Upper lobe of left lung (tissue), 6 donors: ENCODE measurements at regions not wholly inside any gene's neighbourhood (a gene's known extent, or its start where the extent isn't known, plus 50 kb on each side); places are given as distances from the start of the nearest gene placed in this dataset.
A peak's percentile ranks its signal among the peaks of the same experiment; 100 is the strongest.

ENCODE experiments used
- ATAC-seq, 2 donors: fragments of 200-7000 bp; cut with Tn5 transposase; one replicate each; pipeline ENCODE4 v1.9.1; 2022; ENCODE audit warnings: mild to moderate bottlenecking in 2 of 2, moderate library complexity in 2 of 2; ENCODE audit not compliant: low FRiP score in 2 of 2
- DNase-seq, 2 donors: peaks; one replicate each; pipeline ENCODE4 v3.0.0-alpha.2; 2019 to 2020
- H3K27ac ChIP-seq, 4 donors: fragments of 200-600 bp; sonication (generic); one replicate each; pipeline ENCODE4 v1.5.1; 2016 to 2019
- H3K27me3 ChIP-seq, 4 donors: fragments of 200-600 bp; sonication (generic); one replicate each; pipeline ENCODE4 v1.5.1; 2017 to 2019
- H3K36me3 ChIP-seq, 4 donors: fragments of 200-600 bp; sonication (generic); one replicate each; pipeline ENCODE4 v1.5.1; 2016 to 2019
- H3K4me1 ChIP-seq, 4 donors: fragments of 200-600 bp; sonication (generic); one replicate each; pipeline ENCODE4 v1.5.1; 2018 to 2019
- H3K4me3 ChIP-seq, 4 donors: fragments of 200-600 bp; sonication (generic); one replicate each; pipeline ENCODE4 v1.5.1; 2017 to 2019; ENCODE audit warnings: mild to moderate bottlenecking in 2 of 4, moderate library complexity in 1 of 4
- H3K9me3 ChIP-seq, 4 donors: fragments of 200-600 bp; sonication (generic); one replicate each; pipeline ENCODE4 v1.5.1; 2018 to 2019
- EP300 ChIP-seq, 4 donors: sonication (generic); formaldehyde crosslinking; IDR thresholded peaks; one replicate each; pipeline ENCODE4 v1.5.1; 2017; ENCODE audit warnings: antibody characterized with exemption in 4 of 4, control low read depth in 2 of 4
- POLR2A ChIP-seq, 4 donors: fragments of 450-650 bp; IDR thresholded peaks; one replicate each; pipeline ENCODE4 v1.5.1; 2016 to 2017; ENCODE audit warnings: antibody characterized with exemption in 4 of 4, mild to moderate bottlenecking in 2 of 4
- POLR2AphosphoS5 ChIP-seq, 2 donors: sonication (generic); formaldehyde crosslinking; IDR thresholded peaks; one replicate each; pipeline ENCODE4 v1.5.1; 2017; ENCODE audit warnings: antibody characterized with exemption in 2 of 2
- WGBS, 2 donors: methylation state at CpG; one replicate each; pipeline ENCODE4 v1.1.5; 2017 to 2018; 5-methylcytosine and 5-hydroxymethylcytosine counted together
- TF ChIP-seq, protein P1 (sequence below), 6 experiments: fragments of 450-650 bp in 4 of 6; fragments of 200-600 bp in 2 of 6; sonication (generic) in 2 of 6; IDR thresholded peaks; one replicate each; pipeline ENCODE4 v1.5.1; 2016 to 2019; ENCODE audit warnings: antibody characterized with exemption in 6 of 6
- donor health status: DM: no; HTN: no; CAD: no; lungs with moderate emphysema.
- donor health status: DM: no; HTN: yes; CAD: no; lungs with severe emphysema.

DNA sequence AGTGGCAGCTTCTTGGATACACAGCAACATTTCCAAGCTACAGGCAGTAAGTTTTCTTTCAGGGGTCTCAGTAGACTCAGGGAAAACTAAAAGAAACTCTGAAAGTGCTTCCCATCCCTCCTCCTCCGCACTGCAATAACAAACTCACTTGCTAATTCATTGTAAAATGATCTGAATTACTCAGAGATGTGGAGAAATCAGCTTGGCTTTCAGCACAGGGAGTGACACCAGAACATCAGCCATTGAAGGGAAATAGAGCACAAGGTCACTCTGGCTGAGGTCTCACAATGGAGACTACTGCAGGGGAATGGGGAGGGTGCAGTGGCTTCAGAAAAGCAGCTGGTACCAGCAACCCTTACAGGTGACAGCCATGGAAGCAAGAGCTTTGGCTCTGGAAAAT, 137.3 kb upstream of the SERP2 start:
- TF ChIP-seq POLR2AphosphoS5 (IDR thresholded peaks at IDR 0.05) (no peak), EP300 (IDR thresholded peaks at IDR 0.05) (no peak), POLR2A (IDR thresholded peaks at IDR 0.05) (no peak)
- TF ChIP-seq, protein P1, sequence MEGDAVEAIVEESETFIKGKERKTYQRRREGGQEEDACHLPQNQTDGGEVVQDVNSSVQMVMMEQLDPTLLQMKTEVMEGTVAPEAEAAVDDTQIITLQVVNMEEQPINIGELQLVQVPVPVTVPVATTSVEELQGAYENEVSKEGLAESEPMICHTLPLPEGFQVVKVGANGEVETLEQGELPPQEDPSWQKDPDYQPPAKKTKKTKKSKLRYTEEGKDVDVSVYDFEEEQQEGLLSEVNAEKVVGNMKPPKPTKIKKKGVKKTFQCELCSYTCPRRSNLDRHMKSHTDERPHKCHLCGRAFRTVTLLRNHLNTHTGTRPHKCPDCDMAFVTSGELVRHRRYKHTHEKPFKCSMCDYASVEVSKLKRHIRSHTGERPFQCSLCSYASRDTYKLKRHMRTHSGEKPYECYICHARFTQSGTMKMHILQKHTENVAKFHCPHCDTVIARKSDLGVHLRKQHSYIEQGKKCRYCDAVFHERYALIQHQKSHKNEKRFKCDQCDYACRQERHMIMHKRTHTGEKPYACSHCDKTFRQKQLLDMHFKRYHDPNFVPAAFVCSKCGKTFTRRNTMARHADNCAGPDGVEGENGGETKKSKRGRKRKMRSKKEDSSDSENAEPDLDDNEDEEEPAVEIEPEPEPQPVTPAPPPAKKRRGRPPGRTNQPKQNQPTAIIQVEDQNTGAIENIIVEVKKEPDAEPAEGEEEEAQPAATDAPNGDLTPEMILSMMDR (IDR thresholded peaks at IDR 0.05): no peak
- peaks cover 35 to 49% (median 43%) of the 10 kb centered on the region in 4 donors for H3K4me1 ChIP-seq
- H3K36me3 ChIP-seq: no peaks in the 10 kb centered on the region
- no peaks in the 10 kb centered on the region for H3K9me3 ChIP-seq
- WGBS, 2 donors: 85 to 87% methylated on average over 1 of the region's 1 CpG
- H3K4me3 ChIP-seq: no peak overlapping the region
- no peaks in the 10 kb centered on the region for H3K27me3 ChIP-seq
- peak overlapping the region; percentile 83 to 91 (median 86) for H3K27ac ChIP-seq
- ATAC-seq (peak in 1 of 2 donors; percentile 41), DNase-seq (no peak)

DNA sequence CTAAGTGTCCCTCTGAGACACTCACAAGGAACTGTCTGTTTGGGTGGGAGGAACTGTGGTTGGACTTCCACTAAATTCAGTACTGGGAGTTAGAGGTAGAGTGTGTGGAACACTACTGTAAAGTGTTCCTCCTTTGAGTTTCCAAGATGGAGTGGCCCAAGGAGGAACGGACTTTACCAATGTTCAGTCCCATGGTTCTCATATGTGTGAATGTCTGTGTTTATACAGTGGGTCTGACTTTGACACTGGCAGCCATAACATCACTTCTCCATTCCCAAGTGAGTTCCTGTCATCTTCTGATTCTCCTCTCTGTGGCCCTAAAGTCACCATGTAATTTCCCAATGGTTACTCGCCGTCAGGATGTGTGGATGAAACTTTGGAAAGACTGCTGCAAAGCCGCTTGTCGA, 136.8 kb upstream of the SERP2 start:
- Histone ChIP-seq H3K27me3 (no peaks in the 10 kb centered on the region), H3K27ac (peak overlapping the region; percentile 83 to 91 (median 86)), H3K4me3 (no peak overlapping the region), H3K36me3 (no peaks in the 10 kb centered on the region), H3K4me1 (peaks cover 31 to 44% (median 39%) of the 10 kb centered on the region in 4 donors), H3K9me3 (no peaks in the 10 kb centered on the region)
- DNase-seq (no peak), ATAC-seq (peak in 1 of 2 donors; percentile 2)
- TF ChIP-seq EP300 (IDR thresholded peaks at IDR 0.05): no peak
- TF ChIP-seq, protein P1 (IDR thresholded peaks at IDR 0.05): no peak
- TF ChIP-seq POLR2A (IDR thresholded peaks at IDR 0.05): no peak
- no peak for TF ChIP-seq POLR2AphosphoS5 (IDR thresholded peaks at IDR 0.05)
- 58 to 60% methylated on average over 5 of the region's 5 CpGs for WGBS, 2 donors

DNA sequence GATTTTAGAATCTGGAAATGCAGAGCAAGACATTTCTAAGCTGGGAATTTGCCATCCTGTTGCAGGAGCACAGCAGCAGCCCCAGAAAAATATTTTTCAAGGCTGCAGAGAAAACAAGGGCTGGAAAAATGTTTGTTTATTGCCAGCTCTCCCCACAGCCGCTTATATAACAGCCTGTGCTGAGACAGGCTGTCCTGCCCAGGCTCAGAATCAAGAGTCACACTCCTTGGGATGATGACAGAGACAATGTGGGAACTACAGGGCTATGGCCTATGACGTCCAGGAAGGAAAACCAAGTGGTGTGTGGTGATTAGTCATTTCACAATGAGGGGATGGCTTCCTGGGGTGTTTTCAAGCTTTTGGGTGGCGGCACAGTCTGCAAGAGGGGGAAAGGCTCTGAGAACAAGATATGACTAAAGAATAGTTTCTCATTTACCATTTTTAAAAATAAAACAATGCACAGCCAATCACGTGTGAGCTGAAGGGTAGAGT, 136.3 kb upstream of the SERP2 start:
- DNase-seq: peak in 1 of 2 donors; percentile 73
- no peak overlapping the region for H3K4me3 ChIP-seq
- H3K27me3 ChIP-seq: no peaks in the 10 kb centered on the region
- WGBS, 2 donors: 16 to 18% methylated on average over 4 of the region's 4 CpGs
- H3K4me1 ChIP-seq: peaks cover 26 to 41% (median 34%) of the 10 kb centered on the region in 4 donors
- H3K36me3 ChIP-seq: no peaks in the 10 kb centered on the region
- peak; percentile 84 to 99 (median 93) for TF ChIP-seq EP300 (IDR thresholded peaks at IDR 0.05)
- peak in 1 of 4 donors; percentile 51 for TF ChIP-seq POLR2A (IDR thresholded peaks at IDR 0.05)
- TF ChIP-seq POLR2AphosphoS5 (IDR thresholded peaks at IDR 0.05): peak; percentile 96 to 98
- TF ChIP-seq, protein P1 (IDR thresholded peaks at IDR 0.05): no peak
- H3K27ac ChIP-seq: peak overlapping the region; percentile 83 to 91 (median 86)
- no peaks in the 10 kb centered on the region for H3K9me3 ChIP-seq
- peak; percentile 91 to 93 for ATAC-seq

DNA sequence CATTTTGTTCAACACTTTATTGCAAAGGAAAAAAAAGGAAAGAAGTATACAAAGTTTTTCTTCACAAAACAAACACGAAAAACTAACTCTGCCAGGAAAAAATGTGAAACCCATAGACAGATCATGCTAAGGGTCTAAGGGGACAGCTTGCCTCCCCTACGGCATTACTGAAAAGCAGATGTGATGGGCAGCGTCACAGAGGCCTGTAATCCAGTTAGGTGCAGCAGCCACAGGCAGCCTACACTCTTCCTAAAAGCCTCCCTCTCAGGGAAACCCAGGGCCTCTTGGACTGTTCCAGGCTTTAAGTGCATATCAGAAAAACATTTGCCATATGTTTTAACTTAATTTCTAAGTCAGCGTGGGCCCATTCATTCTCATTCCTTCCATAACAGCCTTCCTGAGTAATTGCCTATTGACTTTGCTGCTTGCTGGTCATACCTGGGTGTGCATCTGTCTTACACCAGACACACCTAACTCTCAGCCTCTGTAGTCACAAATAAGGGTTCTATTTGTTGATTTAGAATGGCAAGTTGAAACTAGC, 135.7 kb upstream of the SERP2 start:
- no peak for ATAC-seq
- no peaks in the 10 kb centered on the region for H3K9me3 ChIP-seq
- TF ChIP-seq EP300 (IDR thresholded peaks at IDR 0.05) (no peak), POLR2AphosphoS5 (IDR thresholded peaks at IDR 0.05) (no peak), POLR2A (IDR thresholded peaks at IDR 0.05) (no peak)
- TF ChIP-seq, protein P1 (IDR thresholded peaks at IDR 0.05): no peak
- no peaks in the 10 kb centered on the region for H3K36me3 ChIP-seq
- no peak for DNase-seq
- no peaks in the 10 kb centered on the region for H3K27me3 ChIP-seq
- 64 to 69% methylated on average over 4 of the region's 4 CpGs for WGBS, 2 donors
- H3K27ac ChIP-seq: peak overlapping the region; percentile 83 to 91 (median 84)
- peaks cover 20 to 36% (median 29%) of the 10 kb centered on the region in 4 donors for H3K4me1 ChIP-seq
- no peak overlapping the region for H3K4me3 ChIP-seq
